ENCODE measurements at regions not wholly inside any gene's neighbourhood (a gene's known extent, or its start where the extent isn't known, plus 50 kb on each side); places are given as distances from the start of the nearest gene placed in this dataset.
A peak's percentile ranks its signal among the peaks of the same experiment; 100 is the strongest.

DNA sequence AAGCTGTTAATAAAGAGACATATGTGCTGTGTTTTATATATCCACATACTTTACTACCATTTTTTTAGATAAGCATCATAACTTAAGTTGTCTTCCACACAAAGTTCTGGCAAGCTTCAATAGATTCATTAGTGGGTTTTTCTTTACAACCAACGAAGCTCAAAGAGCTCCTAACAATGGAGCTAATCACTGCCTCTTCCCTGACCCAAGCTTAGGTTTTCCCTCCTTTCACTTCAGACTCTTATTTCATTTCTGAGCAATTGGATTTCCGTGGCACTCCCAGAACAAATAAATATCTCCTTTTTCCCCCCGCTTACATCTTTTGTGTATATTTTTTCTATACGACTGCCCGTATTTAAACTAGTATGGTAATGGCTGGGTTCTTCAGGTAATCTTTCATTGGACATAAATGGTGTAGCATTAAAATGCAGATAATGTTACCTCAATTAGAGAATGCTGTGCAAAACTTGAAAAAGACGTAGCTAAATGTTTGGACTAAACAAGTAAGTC is 275.5 kb upstream of the TMEM161B start:
- DNase-seq (ENCODE audit: low spot score) = no peak

DNA sequence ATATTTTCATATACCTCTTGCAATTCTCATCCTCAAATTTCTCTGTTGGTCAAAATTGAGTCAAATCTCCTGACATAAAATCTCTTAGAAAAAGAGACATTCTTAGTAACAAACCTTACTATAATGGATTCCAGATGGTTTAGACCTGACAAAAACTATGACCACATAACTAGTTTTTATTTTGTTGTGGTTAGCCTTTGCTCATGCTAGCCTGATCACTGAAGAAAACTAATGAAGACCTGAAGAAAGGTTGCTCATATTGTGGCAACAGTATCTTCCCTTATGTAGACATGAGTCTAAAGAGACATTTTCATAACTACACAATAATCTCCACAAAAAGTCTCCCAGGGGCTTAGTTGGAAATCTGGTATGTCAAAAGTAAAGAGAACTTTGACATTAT is 274.1 kb upstream of the TMEM161B start:
- DNase-seq (ENCODE audit: low spot score) = no peak

DNA sequence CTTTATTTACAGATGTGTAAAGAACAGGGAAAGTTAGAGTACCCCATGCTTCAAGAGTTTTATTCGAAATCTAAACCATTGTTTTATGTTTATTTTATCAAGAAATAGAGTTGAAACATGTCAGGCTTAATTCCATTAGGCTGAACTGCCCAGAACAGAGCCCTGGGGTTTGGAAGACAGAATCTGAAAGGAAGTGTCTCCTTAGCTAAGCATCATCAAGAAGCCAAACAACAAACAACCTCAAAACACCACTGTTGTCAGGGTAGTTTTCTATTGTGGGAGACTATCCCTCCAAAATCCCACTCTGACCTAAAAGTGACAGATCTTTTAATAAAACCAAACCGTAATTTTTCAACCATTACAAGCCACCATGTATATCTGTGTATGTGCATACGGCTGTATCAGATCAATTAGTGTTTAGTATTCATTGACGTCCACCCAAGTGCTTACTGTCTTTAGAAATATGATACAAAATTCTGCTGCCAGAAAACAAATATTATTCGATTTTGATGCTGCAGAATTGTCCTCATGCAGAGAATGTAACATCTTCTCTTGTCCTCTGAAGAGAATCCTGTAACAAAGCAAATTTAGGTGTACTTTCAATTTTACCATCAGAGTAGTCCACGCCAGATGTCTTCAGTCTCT is 271.9 kb upstream of the TMEM161B start:
- DNase-seq (ENCODE audit: low spot score) = no peak

DNA sequence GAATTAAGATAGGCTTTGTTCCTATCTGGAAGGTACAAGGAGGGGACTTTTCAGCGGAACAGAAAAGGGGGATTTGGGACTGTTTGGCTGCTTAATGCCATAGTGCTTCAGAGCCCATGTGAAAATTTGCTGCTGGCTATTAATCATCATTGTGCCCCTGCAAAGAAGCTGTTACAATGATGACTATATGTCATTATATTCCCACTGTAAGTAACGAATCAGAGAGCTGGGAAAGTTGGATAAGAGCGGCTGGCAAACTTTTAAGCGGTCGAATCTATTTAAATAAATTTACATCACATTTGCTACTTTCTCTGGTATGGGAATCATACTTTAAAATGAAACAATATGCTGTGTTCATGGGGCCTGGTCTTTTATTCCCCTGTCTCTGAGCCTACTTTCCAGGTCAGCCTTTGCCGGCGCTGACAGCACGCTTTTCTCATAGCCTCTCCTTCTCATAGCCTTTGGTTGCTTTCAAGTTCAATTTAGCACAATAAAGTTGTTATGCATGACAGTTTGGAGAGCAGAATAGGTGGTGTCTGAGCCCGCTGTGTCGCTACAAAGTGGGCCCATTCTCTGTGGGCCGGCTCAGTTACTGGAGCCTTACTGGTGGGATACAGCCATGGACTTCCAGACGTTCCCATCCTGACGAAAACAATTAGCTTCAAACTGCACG is 271.2 kb upstream of the TMEM161B start:
- no peak for DNase-seq (ENCODE audit: low spot score)

DNA sequence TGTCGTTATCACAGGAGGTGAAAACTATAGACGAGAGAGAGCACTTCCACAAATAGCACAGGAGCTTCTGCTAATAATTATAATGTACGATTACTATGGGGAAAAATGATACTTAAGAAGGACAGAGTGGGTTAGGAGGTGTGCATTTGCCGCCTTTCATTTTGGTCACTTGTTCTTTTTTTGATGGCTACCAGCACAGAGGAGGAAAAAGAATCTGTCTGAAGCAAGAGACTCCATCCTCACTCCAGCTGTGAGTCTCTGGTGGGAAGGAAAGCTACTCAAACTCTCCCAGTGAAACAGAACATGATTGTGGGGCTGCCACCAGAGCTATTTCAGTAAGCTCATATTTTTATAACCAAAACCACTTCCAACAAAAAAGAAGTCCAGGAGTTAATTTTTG is 270.4 kb upstream of the TMEM161B start:
- DNase-seq (ENCODE audit: low spot score) = no peak

DNA sequence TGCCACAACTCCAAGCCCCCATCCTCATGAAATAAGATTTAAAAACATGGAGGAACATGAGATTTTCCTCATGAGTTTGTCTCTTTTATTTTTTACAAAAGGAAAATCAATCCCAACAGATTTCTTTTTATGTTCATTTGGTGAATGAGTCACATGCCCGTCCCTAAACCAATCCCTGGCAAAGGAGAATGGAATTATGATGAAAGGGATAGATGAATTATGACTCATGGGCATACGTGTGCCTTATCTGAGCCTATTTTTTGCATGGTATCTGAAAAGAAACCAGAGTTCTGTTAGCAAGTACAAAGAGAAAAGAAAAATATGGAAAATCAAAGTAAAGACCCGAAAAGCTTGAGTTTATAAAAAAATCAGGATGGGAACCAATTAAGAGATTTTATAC is 267.5 kb upstream of the TMEM161B start:
- DNase-seq (ENCODE audit: low spot score) = peak; percentile 12

DNA sequence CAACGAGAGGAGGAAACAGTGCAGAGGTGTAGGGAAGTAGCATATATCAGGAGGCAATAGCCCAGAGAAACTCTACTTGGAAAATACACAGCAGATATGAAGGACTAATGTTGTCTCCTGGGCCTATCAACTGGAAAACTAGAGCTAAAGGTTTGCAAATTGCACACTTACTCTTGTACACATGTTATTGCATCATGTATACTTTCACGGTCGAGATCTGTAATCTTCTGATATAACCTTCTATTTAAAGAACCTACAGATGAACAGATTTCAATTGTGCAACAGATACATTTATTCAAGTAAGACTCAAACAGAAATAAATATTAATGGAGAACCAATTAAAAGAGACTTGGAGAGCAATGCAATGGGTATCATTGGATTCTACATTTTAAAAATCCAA is 256.3 kb upstream of the TMEM161B start:
- no peak for DNase-seq (ENCODE audit: low spot score)

DNA sequence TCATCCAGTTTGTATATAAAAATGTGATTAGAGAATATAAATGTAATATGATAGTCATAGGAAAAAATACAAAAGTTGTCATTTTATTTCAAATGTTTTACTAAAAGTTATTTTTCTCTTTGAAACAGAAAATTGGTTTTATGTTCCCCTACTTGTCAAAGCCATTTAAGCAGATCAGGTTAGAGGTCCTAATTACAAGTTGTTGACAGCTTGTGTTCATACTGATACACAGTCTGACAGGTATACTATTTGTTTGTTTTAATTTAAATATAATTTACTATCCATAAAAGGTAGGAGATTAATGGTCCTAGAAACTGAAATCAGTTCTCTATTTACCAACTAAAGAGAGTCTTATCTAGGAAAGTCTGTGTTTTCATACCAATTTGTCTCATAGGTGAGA is 250.4 kb upstream of the TMEM161B start:
- no peak for DNase-seq (ENCODE audit: low spot score)

DNA sequence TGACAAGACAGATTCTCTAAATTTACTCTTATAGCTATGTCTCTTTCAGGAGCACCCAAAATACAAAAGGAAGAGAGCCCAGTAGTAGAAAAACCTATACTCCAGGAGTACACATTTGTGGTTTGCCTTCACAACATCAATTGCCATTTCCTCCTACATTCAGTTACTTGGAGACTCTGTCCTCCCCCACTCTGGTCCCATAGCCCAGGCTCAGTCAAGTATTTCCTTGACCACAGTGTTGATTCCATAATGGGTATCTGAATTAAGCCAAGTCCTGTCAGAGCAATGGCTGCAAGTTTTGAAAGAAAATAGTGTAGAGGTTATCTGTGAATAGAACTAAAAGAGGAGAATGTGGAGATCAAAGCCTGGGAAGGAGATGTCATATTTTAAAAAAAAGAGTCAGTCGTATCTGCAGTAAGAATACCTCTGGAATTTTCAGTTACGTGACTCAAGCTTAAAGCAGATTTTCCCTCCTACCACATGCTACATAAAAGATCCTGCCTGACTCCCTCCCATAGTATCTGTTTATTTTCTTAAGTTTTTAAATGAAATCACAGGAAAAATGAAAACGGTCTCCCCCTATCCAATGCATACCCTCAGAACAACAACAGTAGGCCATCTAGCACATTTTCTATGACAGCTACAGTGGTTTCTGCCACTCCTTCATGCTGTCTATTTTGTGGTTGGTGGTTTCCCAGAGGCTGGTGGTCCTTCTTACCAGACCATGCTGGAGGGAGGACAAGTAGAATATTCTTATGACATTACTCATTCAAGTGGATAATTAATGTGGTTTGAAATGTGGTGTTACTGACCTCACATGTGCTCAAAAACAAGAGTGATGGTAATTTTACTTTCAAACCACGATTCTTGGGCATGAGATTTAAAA is 249.7 kb upstream of the TMEM161B start:
- no peak for DNase-seq (ENCODE audit: low spot score)

DNA sequence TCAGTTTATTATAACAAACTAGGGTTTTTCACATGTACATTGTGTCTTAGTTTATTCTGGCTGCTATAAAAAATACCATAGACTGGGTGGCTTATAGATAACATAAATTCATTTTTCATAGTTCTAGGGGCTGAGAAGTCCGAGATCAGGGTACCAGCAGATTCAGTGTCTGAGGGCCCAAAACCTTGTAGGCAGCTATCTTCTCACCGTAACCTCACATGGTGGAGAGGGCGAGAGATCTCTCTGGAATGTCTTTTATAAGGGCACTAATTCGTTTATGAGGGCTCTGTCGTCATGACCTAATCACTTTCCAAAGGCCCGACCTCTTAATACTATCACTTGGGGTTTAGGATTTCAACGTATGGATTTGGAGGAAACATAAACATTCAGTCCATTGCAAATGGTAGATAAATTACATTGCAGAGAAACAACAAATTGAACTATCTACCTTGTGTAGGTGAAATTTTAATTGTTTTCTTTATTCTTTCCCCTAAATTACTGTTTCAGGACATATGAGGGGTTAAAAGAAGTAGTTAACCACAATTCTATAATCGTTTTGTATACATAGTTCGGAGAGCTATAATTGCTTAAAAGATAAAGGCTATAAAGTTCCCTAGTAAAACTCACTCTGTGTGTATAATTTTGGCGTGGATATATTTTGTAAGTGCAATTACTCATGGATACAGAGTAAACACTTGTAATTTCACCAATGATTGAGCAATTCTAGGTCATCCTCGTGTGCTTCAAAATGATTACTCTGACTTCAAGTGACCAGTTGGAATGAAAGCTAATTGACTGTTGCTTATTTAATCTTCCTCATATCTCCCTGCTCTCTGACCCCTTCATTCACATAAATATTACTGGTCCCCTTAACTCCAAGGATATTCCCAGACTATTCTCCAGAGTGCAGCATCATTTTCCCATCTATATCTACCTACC is 247.5 kb upstream of the TMEM161B start:
- no peak for DNase-seq (ENCODE audit: low spot score)

DNA sequence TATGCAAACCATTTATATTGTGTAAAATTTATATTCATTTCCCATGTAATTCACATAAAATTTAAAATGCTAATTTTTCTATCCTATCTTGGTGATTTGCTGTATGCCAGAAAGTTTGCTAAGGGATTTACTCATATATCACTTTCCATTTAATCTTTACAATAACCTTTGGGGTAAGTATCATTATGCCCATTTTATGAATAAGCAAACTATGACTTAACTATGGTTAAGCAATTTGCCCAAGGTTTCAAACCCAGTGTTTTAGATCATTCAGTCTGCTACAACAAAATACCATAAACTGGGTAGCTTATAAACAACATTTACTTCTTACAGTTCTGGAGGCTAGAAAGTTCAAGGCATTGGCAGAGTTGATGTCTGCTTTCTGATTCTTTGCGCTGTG is 246.4 kb upstream of the TMEM161B start:
- no peak for DNase-seq (ENCODE audit: low spot score)

DNA sequence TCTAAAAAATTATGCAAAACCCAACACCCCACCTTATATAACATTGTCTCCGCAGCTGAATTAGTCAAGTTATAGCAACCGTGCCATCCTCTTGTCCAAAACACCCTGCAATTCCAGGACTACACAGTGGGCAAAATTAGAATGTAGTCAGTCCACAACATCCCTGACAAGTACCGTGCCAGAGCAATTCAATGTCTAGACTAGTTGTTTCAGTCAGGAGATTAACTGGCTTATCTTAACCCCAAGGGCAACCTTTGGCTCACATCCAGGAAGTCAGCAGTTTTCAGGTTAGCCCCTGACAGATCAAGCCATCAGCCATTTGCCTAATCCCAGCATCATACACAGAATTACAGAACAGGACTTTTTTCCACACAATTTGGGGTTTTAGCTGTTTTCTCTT is 240.8 kb upstream of the TMEM161B start:
- DNase-seq (ENCODE audit: low spot score) = no peak

DNA sequence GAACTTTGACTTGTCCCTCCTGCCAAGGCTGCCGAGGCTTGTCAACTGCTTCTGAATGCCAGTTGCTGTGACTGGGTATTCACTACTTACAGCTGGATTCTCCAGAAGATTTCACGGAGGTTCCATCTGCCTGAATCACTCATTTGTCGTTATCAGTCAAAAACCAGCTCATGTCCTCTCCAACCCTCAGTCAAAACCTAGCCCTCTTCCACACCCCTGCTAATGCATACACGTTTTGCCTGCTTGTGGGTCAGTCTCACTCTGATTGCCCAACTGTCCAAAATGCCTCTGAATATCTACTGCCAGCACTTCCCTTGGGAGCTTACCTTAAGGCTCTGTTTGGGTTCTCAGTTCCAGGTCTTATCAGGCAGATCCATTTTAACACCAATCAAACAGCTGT is 238.6 kb upstream of the TMEM161B start:
- no peak for DNase-seq (ENCODE audit: low spot score)

DNA sequence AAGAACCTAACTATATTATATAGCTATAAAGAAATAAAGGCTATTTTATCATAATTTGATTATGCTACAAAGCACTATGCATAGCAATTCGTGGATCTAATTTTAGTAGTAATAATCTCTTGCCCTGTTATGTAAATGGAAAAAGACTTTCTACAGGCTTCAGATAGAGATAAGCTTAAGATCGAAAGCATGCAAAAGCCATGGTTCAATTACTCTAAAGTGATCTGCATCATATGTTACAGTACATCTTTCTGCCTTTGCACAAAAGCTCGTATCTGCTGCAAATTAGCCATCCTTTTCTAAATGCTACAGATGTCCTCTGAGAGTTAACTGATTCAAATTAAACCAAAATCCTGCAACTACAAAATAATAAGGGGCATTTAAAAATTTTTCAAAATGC is 234.8 kb upstream of the TMEM161B start:
- DNase-seq (ENCODE audit: low spot score) = no peak

DNA sequence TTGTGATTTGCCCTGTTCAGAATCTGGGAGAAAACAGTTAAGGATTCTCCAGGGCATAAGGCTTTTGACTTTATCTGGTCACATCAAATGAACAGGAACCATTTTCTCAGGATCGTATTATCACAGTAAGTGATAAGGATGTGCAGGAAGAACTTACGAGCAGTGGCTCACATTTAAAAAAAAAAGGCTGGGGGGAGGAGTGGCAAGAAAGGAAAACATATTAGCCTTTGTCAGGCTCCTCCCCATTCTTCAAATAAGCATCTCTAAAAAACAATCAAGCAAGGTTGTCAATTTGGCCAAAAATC is 234.3 kb upstream of the TMEM161B start:
- DNase-seq (ENCODE audit: low spot score) = no peak

DNA sequence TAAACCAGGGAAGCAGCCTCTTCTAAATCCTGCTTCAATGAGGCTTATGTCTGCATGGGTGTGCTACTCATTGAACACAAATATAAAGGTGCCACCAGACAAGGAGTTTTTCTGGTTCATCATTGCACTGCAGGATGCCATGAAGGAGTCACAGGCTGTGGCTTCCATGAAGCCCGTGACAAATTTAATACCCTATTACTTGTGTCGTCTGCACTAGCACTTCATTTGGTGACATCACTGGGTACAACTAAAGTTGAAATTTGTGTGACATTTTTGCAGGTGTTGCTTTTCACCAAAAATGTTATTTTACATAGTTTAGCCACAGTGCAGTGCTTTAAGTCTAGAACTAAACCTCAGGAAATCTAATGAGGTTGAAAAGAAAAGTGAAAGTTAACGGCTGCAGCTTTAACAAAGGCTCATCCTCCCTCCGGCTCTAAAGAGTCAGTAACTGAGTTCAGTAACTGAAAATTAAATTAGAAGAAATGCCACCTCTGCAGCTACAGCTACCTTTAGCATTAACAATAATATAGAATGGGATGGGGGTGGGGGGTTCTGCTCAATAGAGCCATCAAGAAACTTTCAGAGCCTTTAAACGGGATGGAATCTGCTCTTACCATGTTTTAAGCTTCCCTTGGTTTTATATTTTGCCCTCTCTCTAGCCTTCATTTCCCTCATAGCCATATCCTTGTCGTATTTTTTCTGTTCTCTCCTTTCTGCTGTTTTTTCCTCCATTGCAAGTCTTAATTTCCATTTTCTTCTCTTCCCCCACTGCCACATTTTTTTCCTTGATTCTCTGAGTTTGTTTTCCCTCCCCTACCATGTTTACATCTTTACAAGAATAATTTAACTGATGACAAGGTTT is 233.8 kb upstream of the TMEM161B start:
- peak; percentile 20 for DNase-seq (ENCODE audit: low spot score)

DNA sequence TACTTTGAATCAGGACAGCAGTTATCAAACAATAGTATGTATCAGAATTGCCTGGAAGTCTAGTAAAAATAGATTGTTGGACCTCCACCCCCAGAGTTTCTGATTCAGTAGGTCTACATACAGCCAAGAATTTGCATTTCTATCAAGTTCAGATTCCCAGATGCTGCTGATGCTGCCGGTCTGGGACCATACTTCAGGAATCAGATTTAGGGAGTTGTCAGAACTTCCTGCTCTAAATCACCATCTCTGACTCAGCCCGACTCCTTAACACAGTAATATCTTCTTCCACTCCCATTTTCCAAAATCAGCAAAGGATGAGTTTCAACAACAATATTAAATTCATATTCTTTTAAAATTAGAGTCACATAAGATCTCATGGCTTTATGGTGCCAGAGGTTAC is 227.2 kb upstream of the TMEM161B start:
- DNase-seq (ENCODE audit: low spot score) = no peak

DNA sequence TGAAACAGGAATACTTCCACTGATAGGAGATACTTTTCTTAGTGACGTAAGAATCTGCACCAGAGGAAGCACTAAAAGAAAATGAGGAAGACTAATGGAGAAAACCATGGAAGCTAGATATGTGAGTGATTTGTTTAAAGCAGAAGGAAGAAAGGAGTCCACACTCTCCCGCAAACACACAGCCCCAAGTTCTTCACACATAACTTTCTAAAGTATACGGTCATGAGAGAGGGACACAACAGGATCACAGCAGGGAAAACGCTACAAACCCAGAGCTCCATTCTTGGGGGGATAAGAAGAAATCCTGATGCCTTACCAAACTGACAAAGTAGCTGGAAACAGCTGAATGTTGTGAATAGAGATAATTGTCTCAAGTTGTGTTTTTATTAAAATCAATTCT is 222.2 kb upstream of the TMEM161B start:
- no peak for DNase-seq (ENCODE audit: low spot score)

DNA sequence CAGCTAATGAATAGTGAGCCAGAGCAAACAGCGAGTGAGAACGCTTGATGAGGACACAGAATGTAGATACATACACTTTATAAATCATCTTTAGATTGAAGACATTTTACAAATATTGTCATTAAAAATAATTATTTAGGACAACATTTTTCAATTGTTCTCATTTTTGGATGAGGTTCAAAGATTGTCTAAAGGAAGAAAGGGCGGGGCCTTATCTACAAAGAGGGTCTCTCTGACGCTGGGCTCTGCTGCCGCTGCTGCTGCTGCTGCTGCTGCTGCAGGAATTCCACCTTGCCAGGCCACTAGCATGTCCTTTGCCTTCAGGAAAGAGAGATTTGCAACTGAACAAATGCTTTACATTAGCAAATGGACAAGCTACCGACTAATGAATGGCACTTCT is 220.7 kb upstream of the TMEM161B start:
- DNase-seq (ENCODE audit: low spot score) = no peak

DNA sequence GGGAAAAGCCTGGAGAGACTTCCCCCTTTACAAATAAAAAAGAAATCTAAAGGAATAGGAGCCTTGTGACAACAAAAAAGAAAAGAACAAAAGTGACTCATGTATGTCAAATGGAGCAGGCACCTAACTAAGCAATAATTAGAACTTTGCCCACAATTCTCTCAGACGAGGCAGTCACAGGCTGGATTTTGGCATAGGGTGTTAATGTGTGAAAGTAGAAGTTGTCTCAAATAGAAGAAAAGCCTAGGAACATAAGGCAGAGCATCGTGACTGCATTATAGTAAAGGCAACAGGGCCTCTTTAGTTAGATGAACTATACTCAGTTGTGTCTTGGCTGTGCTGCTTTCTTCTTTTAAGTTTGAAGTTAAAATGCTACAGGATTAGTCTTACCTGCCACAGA is 219.9 kb upstream of the TMEM161B start:
- no peak for DNase-seq (ENCODE audit: low spot score)

DNA sequence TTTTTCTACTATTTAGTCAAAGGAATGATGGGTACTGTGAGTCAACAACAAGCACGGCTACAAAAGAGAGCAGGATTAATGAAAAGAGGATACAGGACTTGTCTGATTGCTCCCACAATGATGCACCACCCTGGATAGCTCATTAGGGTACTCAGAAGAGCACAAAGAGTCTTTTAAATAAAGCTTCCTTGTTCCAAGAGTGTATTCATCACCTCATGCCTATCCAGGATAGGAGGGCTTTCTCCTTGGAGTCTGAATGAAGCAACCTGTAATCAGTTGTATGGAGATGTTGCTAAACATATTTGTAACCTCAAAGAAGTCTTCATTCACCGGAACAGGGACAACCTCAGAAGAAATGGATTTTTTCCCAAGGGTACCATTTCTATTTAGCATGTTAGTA is 219.5 kb upstream of the TMEM161B start:
- no peak for DNase-seq (ENCODE audit: low spot score)
